HCT116 (cell line): ENCODE measurements at regions not wholly inside any gene's neighbourhood (a gene's known extent, or its start where the extent isn't known, plus 50 kb on each side); places are given as distances from the start of the nearest gene placed in this dataset.

Source experiments
- ATAC-seq: fragments of 200-7000 bp; cut with Tn5 transposase; 2 replicates; pipeline ENCODE4 v1.9.1; 2020; ENCODE audit warnings: mild to moderate bottlenecking, moderate library complexity
- BruUV-seq: library from RNA; stranded (reverse); fragments of 400-500 nt; replicated peaks from 2 replicates; lab custom pipeline; 2021; lab: Mats Ljungman, UMichigan
- CTCF ChIA-PET: fragments of 300-600 bp; sonication (Branson Sonifier 250); formaldehyde crosslinking; loops from one replicate; lab custom pipeline; 2021; ENCODE audit warnings: antibody characterized with exemption; lab: Charles Lee
- POLR2A ChIA-PET: fragments of 300-600, 350-600 bp; sonication (Branson Sonifier 250); formaldehyde crosslinking; loops from one replicate; lab custom pipeline; 2021; ENCODE audit warnings: antibody characterized with exemption; lab: Charles Lee
- RAD21 ChIA-PET, 2 experiments: fragments of 300-600 bp; sonication (Branson Sonifier 250); formaldehyde crosslinking; loops; one replicate each; lab custom pipeline; 2023; ENCODE audit warnings: low total read pairs in 2 of 2; ENCODE audit not compliant: uncharacterized antibody in 2 of 2, unreplicated experiment in 2 of 2, low non-redundant PET in 1 of 2; lab: Charles Lee
- DNase-seq: peaks from one replicate; pipeline ENCODE4 v3.0.0-alpha.2; 2010; ENCODE audit warnings: low read depth, low spot score
- H2AFZ ChIP-seq: fragments of 200-600 bp; shearing (Covaris generic), sonication (generic); 2 replicates; pipeline ENCODE4 v1.6.1; 2017; ENCODE audit warnings: low read depth, mixed run types, mixed read lengths, antibody characterized with exemption, low read length; ENCODE audit not compliant: poor library complexity, severe bottlenecking
- H3K27ac ChIP-seq: 2 replicates; pipeline ENCODE4 v1.5.1; 2012; ENCODE audit warnings: low read depth, low read length
- H3K27me3 ChIP-seq: fragments of 200-600 bp; sonication (generic); 2 replicates; pipeline ENCODE4 v1.6.1; 2016; ENCODE audit warnings: mixed run types, low read length, mixed read lengths; ENCODE audit not compliant: insufficient read depth
- H3K36me3 ChIP-seq, 2 experiments: fragments of 200-500 bp in 1 of 2; fragments of 200-600 bp in 1 of 2; sonication (Bioruptor generic) in 1 of 2; sonication (generic) in 1 of 2; 2 replicates each; pipeline versions ENCODE4 v1.5.1 to v1.6.1; 2014 to 2016; ENCODE audit warnings: low read length in 2 of 2, inconsistent platforms in 1 of 2, mixed read lengths in 1 of 2, mixed run types in 1 of 2; ENCODE audit not compliant: insufficient read depth in 2 of 2, control insufficient read depth in 1 of 2
- H3K4me1 ChIP-seq, 2 experiments: fragments of 200-600 bp in 1 of 2; sonication (generic) in 1 of 2; 2 replicates each; pipeline versions ENCODE4 v1.5.1 to v1.6.1; 2012 to 2017; ENCODE audit warnings: low read length in 2 of 2, inconsistent platforms in 1 of 2, mild to moderate bottlenecking in 1 of 2, mixed read lengths in 1 of 2, mixed run types in 1 of 2, moderate library complexity in 1 of 2; ENCODE audit not compliant: insufficient read depth in 2 of 2, control insufficient read depth in 1 of 2
- H3K4me2 ChIP-seq: fragments of 200-600 bp; sonication (generic); 2 replicates; pipeline ENCODE4 v1.6.1; 2017; ENCODE audit warnings: mixed run types, low read length, mixed read lengths
- H3K4me3 ChIP-seq, 2 experiments: fragments of 200-600 bp in 1 of 2; sonication (generic) in 1 of 2; replicated peaks in 1 of 2; 2 replicates each; pipeline ENCODE4 v1.5.1; 2011 to 2016; ENCODE audit warnings: low read length in 2 of 2, control low read depth in 1 of 2, low read depth in 1 of 2, mild to moderate bottlenecking in 1 of 2, mixed read lengths in 1 of 2, mixed run types in 1 of 2
- H3K79me2 ChIP-seq: fragments of 200-600 bp; sonication (generic); 2 replicates; pipeline ENCODE4 v1.6.1; 2017; ENCODE audit warnings: mild to moderate bottlenecking, mixed run types, low read length, moderate library complexity, mixed read lengths; ENCODE audit not compliant: insufficient read depth
- H3K9ac ChIP-seq: fragments of 200-600 bp; sonication (generic); 2 replicates; pipeline ENCODE4 v1.6.1; 2016; ENCODE audit warnings: low read length, mixed read lengths
- H3K9me2 ChIP-seq: fragments of 200-600 bp; sonication (generic), shearing (Covaris generic); 2 replicates; pipeline ENCODE4 v1.6.1; 2017; ENCODE audit warnings: mixed run types, mild to moderate bottlenecking, moderate library complexity; ENCODE audit not compliant: insufficient read depth
- H3K9me3 ChIP-seq, 2 experiments: fragments of 200-500 bp in 1 of 2; fragments of 200-600 bp in 1 of 2; sonication (Bioruptor generic) in 1 of 2; sonication (generic) in 1 of 2; 2 replicates each; pipeline ENCODE4 v1.6.1; 2014 to 2017; ENCODE audit warnings: low read length in 2 of 2, mixed read lengths in 2 of 2, inconsistent platforms in 1 of 2, low read depth in 1 of 2, mild to moderate bottlenecking in 1 of 2, mixed run types in 1 of 2, moderate library complexity in 1 of 2; ENCODE audit not compliant: control insufficient read depth in 1 of 2, insufficient read depth in 1 of 2
- H4K20me1 ChIP-seq: fragments of 200-600 bp; sonication (generic), shearing (Covaris generic); 2 replicates; pipeline ENCODE4 v1.6.1; 2017; ENCODE audit warnings: mixed run types, mild to moderate bottlenecking, moderate library complexity; ENCODE audit not compliant: insufficient read depth
- REST ChIP-seq: IDR thresholded peaks from 2 replicates; pipeline ENCODE4 v1.6.1; 2012; ENCODE audit warnings: low read depth
- YY1 ChIP-seq: IDR thresholded peaks from 2 replicates; pipeline ENCODE4 v1.6.1; 2011; ENCODE audit warnings: low read length, low read depth, moderate library complexity, mild to moderate bottlenecking; ENCODE audit not compliant: insufficient replicate concordance; ENCODE audit errors: extremely low read depth
- ZFX ChIP-seq: fragments of 450-650 bp; IDR thresholded peaks from 2 replicates; pipeline ENCODE4 v1.6.1; 2017
- ZNF274 ChIP-seq: fragments of 200-500 bp; sonication (Bioruptor generic); IDR thresholded peaks from 2 replicates; pipeline ENCODE4 v1.6.1; 2014; ENCODE audit warnings: mild to moderate bottlenecking, low read depth, low read length, inconsistent platforms
- intact Hi-C: fragments of 100-400 bp; cut with micrococcal nuclease; formaldehyde crosslinking; loops from 2 replicates; pipeline ENCODE4 v1.10.0; 2022
- TF ChIP-seq, protein P1 (sequence below), 3 experiments: fragments of 200-600 bp in 1 of 3; sonication (generic) in 1 of 3; IDR thresholded peaks in 2 of 3; conservative IDR thresholded peaks in 1 of 3; 2 replicates each; pipeline ENCODE4 v1.5.1; 2012 to 2017; ENCODE audit warnings: low read depth in 2 of 3, low read length in 2 of 3, antibody characterized with exemption in 1 of 3, borderline replicate concordance in 1 of 3, control low read depth in 1 of 3, mild to moderate bottlenecking in 1 of 3, mixed read lengths in 1 of 3, mixed run types in 1 of 3, moderate library complexity in 1 of 3; ENCODE audit not compliant: insufficient read depth in 1 of 3

- CTCF ChIA-PET, result no interaction called here
Measured at GRCh38 chr11:69574608-69575255, 66.2 kb upstream of the CCND1 start.

More at GRCh38 chr11:69574608-69575255, 66.2 kb upstream of the CCND1 start:
- Histone ChIP-seq H3K9me2 (no peaks in the 10 kb centered on the region), H3K4me3 (no peak overlapping the region)
- DNase-seq, result no peak
- TF ChIP-seq, protein P1, sequence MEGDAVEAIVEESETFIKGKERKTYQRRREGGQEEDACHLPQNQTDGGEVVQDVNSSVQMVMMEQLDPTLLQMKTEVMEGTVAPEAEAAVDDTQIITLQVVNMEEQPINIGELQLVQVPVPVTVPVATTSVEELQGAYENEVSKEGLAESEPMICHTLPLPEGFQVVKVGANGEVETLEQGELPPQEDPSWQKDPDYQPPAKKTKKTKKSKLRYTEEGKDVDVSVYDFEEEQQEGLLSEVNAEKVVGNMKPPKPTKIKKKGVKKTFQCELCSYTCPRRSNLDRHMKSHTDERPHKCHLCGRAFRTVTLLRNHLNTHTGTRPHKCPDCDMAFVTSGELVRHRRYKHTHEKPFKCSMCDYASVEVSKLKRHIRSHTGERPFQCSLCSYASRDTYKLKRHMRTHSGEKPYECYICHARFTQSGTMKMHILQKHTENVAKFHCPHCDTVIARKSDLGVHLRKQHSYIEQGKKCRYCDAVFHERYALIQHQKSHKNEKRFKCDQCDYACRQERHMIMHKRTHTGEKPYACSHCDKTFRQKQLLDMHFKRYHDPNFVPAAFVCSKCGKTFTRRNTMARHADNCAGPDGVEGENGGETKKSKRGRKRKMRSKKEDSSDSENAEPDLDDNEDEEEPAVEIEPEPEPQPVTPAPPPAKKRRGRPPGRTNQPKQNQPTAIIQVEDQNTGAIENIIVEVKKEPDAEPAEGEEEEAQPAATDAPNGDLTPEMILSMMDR (IDR thresholded peaks at IDR 0.05 in 2 of 3, conservative IDR thresholded peaks at IDR 0.05 in 1 of 3; ENCODE audit: borderline replicate concordance in 1 of 3, insufficient read depth in 1 of 3, low read depth in 2 of 3, low read length in 2 of 3), result no peak
- TF ChIP-seq ZNF274, result no peak
- no peak for TF ChIP-seq YY1
- TF ChIP-seq ZFX, result no peak
- no peak for TF ChIP-seq REST
- TF ChIP-seq, all 23 proteins: peak for 0
- POLR2A ChIA-PET, result no interaction called here
- no peak overlapping the region for H3K27ac ChIP-seq
- H4K20me1 ChIP-seq, result no peaks in the 10 kb centered on the region
- RAD21 ChIA-PET, result no interaction called here
- no peaks in the 10 kb centered on the region for H3K79me2 ChIP-seq
- no TSS peak for BruUV-seq
- no peak overlapping the region for H3K4me2 ChIP-seq
- H2AFZ ChIP-seq, result no peak overlapping the region
- no peak for ATAC-seq
- H3K27me3 ChIP-seq, result no peaks in the 10 kb centered on the region
- H3K4me1 ChIP-seq, result no peaks in the 10 kb centered on the region
- intact Hi-C loops, result no loop called here
- H3K36me3 ChIP-seq, result no peaks in the 10 kb centered on the region
- H3K9me3 ChIP-seq, result no peaks in the 10 kb centered on the region
- H3K9ac ChIP-seq, result no peak overlapping the region
